Keratinocyte (primary cell): ENCODE measurements at regions not wholly inside any gene's neighbourhood (a gene's known extent, or its start where the extent isn't known, plus 50 kb on each side); places are given as distances from the start of the nearest gene placed in this dataset.

ENCODE experiments used
- EZH2 ChIP-seq: IDR thresholded peaks from one replicate; pipeline ENCODE4 v1.6.1; 2012; ENCODE audit warnings: inconsistent platforms, mild to moderate bottlenecking, low read length, moderate library complexity
- TF ChIP-seq, protein P1 (sequence below), 3 experiments: IDR thresholded peaks in 1 of 3; conservative IDR thresholded peaks in 1 of 3; optimal IDR thresholded peaks in 1 of 3; 2 replicates in 2 of 3; 3 replicates in 1 of 3; pipeline versions ENCODE3 to v1.5.1; 2011; ENCODE audit warnings: low read length in 3 of 3, mild to moderate bottlenecking in 3 of 3, moderate library complexity in 2 of 3, control low read depth in 1 of 3, inconsistent platforms in 1 of 3; ENCODE audit not compliant: insufficient read depth in 2 of 3; ENCODE audit errors: extremely low read depth in 1 of 3

DNA sequence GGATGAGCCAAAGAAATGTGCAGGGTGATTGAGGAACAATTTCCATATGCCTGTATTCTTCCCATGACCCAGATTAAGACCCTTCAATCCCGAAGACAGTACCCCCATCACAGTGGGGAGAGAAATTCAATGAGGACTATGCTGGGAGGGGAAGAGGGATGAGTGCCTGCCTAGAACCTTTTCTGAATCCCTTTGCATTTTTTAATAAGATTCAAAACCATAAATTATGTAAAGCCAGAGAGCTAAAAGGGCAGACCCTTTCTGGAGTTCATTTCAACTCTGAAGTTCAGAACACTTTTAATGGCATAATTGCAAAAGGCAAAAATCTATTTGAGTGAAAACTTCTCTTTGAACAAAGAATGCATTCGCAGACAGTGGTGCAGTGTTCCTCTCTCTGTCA is 529.5 kb downstream of the NTRK3 start:
- TF ChIP-seq, protein P1, sequence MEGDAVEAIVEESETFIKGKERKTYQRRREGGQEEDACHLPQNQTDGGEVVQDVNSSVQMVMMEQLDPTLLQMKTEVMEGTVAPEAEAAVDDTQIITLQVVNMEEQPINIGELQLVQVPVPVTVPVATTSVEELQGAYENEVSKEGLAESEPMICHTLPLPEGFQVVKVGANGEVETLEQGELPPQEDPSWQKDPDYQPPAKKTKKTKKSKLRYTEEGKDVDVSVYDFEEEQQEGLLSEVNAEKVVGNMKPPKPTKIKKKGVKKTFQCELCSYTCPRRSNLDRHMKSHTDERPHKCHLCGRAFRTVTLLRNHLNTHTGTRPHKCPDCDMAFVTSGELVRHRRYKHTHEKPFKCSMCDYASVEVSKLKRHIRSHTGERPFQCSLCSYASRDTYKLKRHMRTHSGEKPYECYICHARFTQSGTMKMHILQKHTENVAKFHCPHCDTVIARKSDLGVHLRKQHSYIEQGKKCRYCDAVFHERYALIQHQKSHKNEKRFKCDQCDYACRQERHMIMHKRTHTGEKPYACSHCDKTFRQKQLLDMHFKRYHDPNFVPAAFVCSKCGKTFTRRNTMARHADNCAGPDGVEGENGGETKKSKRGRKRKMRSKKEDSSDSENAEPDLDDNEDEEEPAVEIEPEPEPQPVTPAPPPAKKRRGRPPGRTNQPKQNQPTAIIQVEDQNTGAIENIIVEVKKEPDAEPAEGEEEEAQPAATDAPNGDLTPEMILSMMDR (optimal IDR thresholded peaks at IDR 0.05 in 1 of 3, IDR thresholded peaks at IDR 0.05 in 1 of 3, conservative IDR thresholded peaks at IDR 0.05 in 1 of 3; ENCODE audit: extremely low read depth in 1 of 3, insufficient read depth in 2 of 3, low read length in 3 of 3) = no peak
- no peak for TF ChIP-seq EZH2
